CD14-positive monocyte (primary cell): ENCODE measurements at regions not wholly inside any gene's neighbourhood (a gene's known extent, or its start where the extent isn't known, plus 50 kb on each side); places are given as distances from the start of the nearest gene placed in this dataset.

Source experiments
- DNase-seq, 3 donors: peaks; one replicate each; pipeline ENCODE4 v3.0.0-alpha.2; 2011 to 2022
- H2AFZ ChIP-seq: 2 replicates; pipeline ENCODE4 v1.6.0; 2012; ENCODE audit warnings: mild to moderate bottlenecking, low read depth, low read length, inconsistent platforms; ENCODE audit not compliant: insufficient read depth, poor library complexity, severe bottlenecking
- H3K27ac ChIP-seq, 2 donors: 1 replicate in 1 of 2; 2 replicates in 1 of 2; pipeline ENCODE4 v1.5.1; 2012 to 2013; ENCODE audit warnings: low read length in 2 of 2, control low read depth in 1 of 2, inconsistent platforms in 1 of 2, low read depth in 1 of 2, mild to moderate bottlenecking in 1 of 2
- H3K27me3 ChIP-seq, 2 donors: one replicate each; pipeline versions ENCODE4 v1.6.0 to v1.6.1; 2011 to 2013; ENCODE audit warnings: low read length in 2 of 2; ENCODE audit not compliant: control insufficient read depth in 2 of 2, insufficient read depth in 2 of 2
- H3K36me3 ChIP-seq, 2 donors: replicated peaks in 1 of 2; 1 replicate in 1 of 2; 2 replicates in 1 of 2; pipeline versions ENCODE4 v1.5.1 to v1.6.1; 2012 to 2013; ENCODE audit warnings: low read length in 2 of 2, control low read depth in 1 of 2, inconsistent platforms in 1 of 2, mild to moderate bottlenecking in 1 of 2; ENCODE audit not compliant: insufficient read depth in 2 of 2, control insufficient read depth in 1 of 2
- H3K4me1 ChIP-seq, 2 donors: 1 replicate in 1 of 2; 2 replicates in 1 of 2; pipeline versions ENCODE4 v1.5.1 to v1.6.1; 2012 to 2013; ENCODE audit warnings: low read length in 2 of 2, control low read depth in 1 of 2, inconsistent platforms in 1 of 2, mild to moderate bottlenecking in 1 of 2, moderate library complexity in 1 of 2; ENCODE audit not compliant: insufficient read depth in 2 of 2, control insufficient read depth in 1 of 2
- H3K4me2 ChIP-seq: replicated peaks from 2 replicates; pipeline ENCODE3; 2012; ENCODE audit warnings: low read length, moderate library complexity, mild to moderate bottlenecking; ENCODE audit not compliant: poor library complexity, severe bottlenecking; ENCODE audit errors: extremely low read depth
- H3K4me3 ChIP-seq, 3 experiments: fragments of 200-600 bp in 1 of 3; sonication (generic) in 1 of 3; replicated peaks in 1 of 3; 1 replicate in 2 of 3; 2 replicates in 1 of 3; pipeline ENCODE4 v1.5.1; 2011 to 2013; ENCODE audit warnings: low read length in 3 of 3, mild to moderate bottlenecking in 3 of 3, control low read depth in 2 of 3, low read depth in 2 of 3, inconsistent platforms in 1 of 3, moderate library complexity in 1 of 3
- H3K79me2 ChIP-seq: 2 replicates; pipeline ENCODE4 v1.6.0; 2012; ENCODE audit warnings: mild to moderate bottlenecking, control low read depth, inconsistent platforms, low read length, moderate library complexity; ENCODE audit not compliant: insufficient read depth
- H3K9ac ChIP-seq: 2 replicates; pipeline ENCODE4 v1.6.0; 2017; ENCODE audit warnings: low read length, mild to moderate bottlenecking; ENCODE audit not compliant: insufficient read depth, poor library complexity, severe bottlenecking
- H3K9me3 ChIP-seq, 2 donors: replicated peaks in 1 of 2; 1 replicate in 1 of 2; 2 replicates in 1 of 2; pipeline versions ENCODE4 v1.5.1 to v1.6.1; 2012 to 2013; ENCODE audit warnings: low read length in 2 of 2, control low read depth in 1 of 2; ENCODE audit not compliant: control insufficient read depth in 1 of 2, insufficient read depth in 1 of 2
- H4K20me1 ChIP-seq: 2 replicates; pipeline ENCODE4 v1.6.0; 2012; ENCODE audit warnings: mild to moderate bottlenecking, low read length, control low read depth, moderate library complexity; ENCODE audit not compliant: insufficient read depth
- H3K27ac Mint-ChIP-seq, 7 donors: one replicate each; pipeline ENCODE4 v1.8.0; 2020; ENCODE audit warnings: mild to moderate bottlenecking in 7 of 7, mixed read lengths in 7 of 7, moderate library complexity in 6 of 7, inconsistent platforms in 2 of 7
- H3K27me3 Mint-ChIP-seq, 3 donors: one replicate each; pipeline ENCODE4 v1.8.0; 2021 to 2022; ENCODE audit warnings: low read depth in 3 of 3, mild to moderate bottlenecking in 3 of 3, mixed read lengths in 3 of 3, moderate library complexity in 3 of 3, inconsistent platforms in 1 of 3
- H3K36me3 Mint-ChIP-seq, 2 donors: one replicate each; pipeline ENCODE4 v1.8.0; 2020; ENCODE audit warnings: mixed read lengths in 2 of 2, inconsistent platforms in 1 of 2, mild to moderate bottlenecking in 1 of 2
- H3K4me1 Mint-ChIP-seq: one replicate; pipeline ENCODE4 v1.8.0; 2020; ENCODE audit warnings: mild to moderate bottlenecking, mixed read lengths
- H3K4me3 Mint-ChIP-seq, 2 donors: one replicate each; pipeline ENCODE4 v1.8.0; 2020; ENCODE audit warnings: mild to moderate bottlenecking in 2 of 2, mixed read lengths in 2 of 2, moderate library complexity in 1 of 2
- H3K9me3 Mint-ChIP-seq, 7 donors: one replicate each; pipeline ENCODE4 v1.8.0; 2020 to 2022; ENCODE audit warnings: mixed read lengths in 7 of 7, mild to moderate bottlenecking in 6 of 7, moderate library complexity in 6 of 7, inconsistent platforms in 2 of 7
- WGBS: methylation state at CpG from one replicate; pipeline ENCODE4 v1.1.5; 2013; ENCODE audit warnings: missing lambda C conversion rate; ENCODE audit not compliant: insufficient coverage; 5-methylcytosine and 5-hydroxymethylcytosine counted together
- intact Hi-C, 2 donors: fragments of 100-400 bp; cut with micrococcal nuclease; formaldehyde crosslinking; loops; one replicate each; pipeline versions ENCODE4 v1.15.0 to v1.15.1; 2023
- TF ChIP-seq, protein P1 (sequence below): fragments of 200-600 bp; IDR thresholded peaks from one replicate; pipeline ENCODE4 v1.8.0; 2022; ENCODE audit warnings: antibody characterized with exemption, mild to moderate bottlenecking

DNA sequence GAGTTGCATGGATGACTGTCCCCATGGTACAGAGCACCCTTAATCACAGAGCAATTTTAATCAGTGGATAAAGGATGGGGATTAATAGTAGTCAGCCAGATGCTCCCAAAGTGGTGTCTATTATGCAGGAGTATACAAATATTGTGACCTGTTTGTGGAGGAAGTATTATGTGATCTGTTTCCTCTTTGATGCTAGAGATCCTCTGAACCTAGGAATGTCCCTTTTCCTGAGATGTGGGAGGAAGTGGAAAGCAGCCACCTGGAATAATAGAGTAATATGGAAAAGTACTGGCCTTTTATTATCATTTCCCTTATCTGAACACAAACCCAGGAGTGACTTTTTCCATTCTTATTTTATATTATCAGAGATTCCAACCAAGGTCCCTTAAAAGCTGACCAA, 94.2 kb upstream of the EFEMP1 start:
- H3K4me1 Mint-ChIP-seq = no peaks in the 10 kb centered on the region
- H3K4me2 ChIP-seq = no peak overlapping the region

DNA sequence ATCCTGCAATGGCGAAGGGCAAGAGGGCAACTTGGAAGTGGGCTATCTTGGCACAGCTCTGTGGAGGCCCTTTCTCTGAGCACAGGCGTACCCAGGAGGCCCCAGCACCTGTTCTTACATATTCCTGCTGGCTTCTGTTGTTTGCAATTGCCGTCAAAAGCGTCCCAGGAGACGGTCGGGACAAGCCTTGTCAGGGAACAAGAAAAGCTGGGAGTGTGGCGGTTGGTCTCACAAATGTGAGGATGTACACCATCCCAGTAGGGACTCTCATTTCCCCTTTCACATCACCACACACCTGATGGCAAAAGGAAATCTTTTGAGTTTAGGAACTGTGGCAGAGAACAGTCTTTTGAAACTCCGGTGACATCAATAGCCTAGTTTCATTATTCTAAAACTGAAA, 94.7 kb upstream of the EFEMP1 start:
- H3K4me1 Mint-ChIP-seq = no peaks in the 10 kb centered on the region
- H4K20me1 ChIP-seq = no peaks in the 10 kb centered on the region

More for the DNA sequence above, 94.2 kb upstream of the EFEMP1 start:
- Histone ChIP-seq H3K9me3 (no peaks in the 10 kb centered on the region), H3K79me2 (no peaks in the 10 kb centered on the region), H3K36me3 (no peaks in the 10 kb centered on the region), H3K4me3 (no peak overlapping the region), H4K20me1 (no peaks in the 10 kb centered on the region), H3K9ac (no peak overlapping the region), H2AFZ (no peak overlapping the region), H3K4me1 (no peaks in the 10 kb centered on the region), H3K27me3 (peaks cover 0 to 2% of the 10 kb centered on the region in 2 donors), H3K27ac (no peak overlapping the region)
- no peak for DNase-seq
- Mint-ChIP-seq H3K36me3 (no peaks in the 10 kb centered on the region), H3K27me3 (peaks cover 0 to 8% (median 3%) of the 10 kb centered on the region in 3 donors), H3K27ac (no peak overlapping the region), H3K4me3 (no peak overlapping the region), H3K9me3 (no peaks in the 10 kb centered on the region)
- TF ChIP-seq, protein P1, sequence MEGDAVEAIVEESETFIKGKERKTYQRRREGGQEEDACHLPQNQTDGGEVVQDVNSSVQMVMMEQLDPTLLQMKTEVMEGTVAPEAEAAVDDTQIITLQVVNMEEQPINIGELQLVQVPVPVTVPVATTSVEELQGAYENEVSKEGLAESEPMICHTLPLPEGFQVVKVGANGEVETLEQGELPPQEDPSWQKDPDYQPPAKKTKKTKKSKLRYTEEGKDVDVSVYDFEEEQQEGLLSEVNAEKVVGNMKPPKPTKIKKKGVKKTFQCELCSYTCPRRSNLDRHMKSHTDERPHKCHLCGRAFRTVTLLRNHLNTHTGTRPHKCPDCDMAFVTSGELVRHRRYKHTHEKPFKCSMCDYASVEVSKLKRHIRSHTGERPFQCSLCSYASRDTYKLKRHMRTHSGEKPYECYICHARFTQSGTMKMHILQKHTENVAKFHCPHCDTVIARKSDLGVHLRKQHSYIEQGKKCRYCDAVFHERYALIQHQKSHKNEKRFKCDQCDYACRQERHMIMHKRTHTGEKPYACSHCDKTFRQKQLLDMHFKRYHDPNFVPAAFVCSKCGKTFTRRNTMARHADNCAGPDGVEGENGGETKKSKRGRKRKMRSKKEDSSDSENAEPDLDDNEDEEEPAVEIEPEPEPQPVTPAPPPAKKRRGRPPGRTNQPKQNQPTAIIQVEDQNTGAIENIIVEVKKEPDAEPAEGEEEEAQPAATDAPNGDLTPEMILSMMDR = no peak
- intact Hi-C loops = no loop called here

More for the DNA sequence above, 94.7 kb upstream of the EFEMP1 start:
- H3K4me2 ChIP-seq = no peak overlapping the region
- H2AFZ ChIP-seq = no peak overlapping the region
- H3K9me3 Mint-ChIP-seq = no peaks in the 10 kb centered on the region
- intact Hi-C loops = no loop called here
- H3K27me3 ChIP-seq = peaks cover 0 to 2% of the 10 kb centered on the region in 2 donors
- H3K4me3 Mint-ChIP-seq = no peak overlapping the region
- H3K9me3 ChIP-seq = no peaks in the 10 kb centered on the region
- peaks cover 0 to 8% (median 3%) of the 10 kb centered on the region in 3 donors for H3K27me3 Mint-ChIP-seq
- H3K27ac Mint-ChIP-seq = no peak overlapping the region
- no peak for DNase-seq
- no peak overlapping the region for H3K9ac ChIP-seq
- H3K36me3 ChIP-seq = no peaks in the 10 kb centered on the region
- TF ChIP-seq, protein P1 = no peak
- no peak overlapping the region for H3K4me3 ChIP-seq
- WGBS = 100% methylated on average over 1 of the region's 8 CpGs
- no peaks in the 10 kb centered on the region for H3K4me1 ChIP-seq
- H3K36me3 Mint-ChIP-seq = no peaks in the 10 kb centered on the region
- no peak overlapping the region for H3K27ac ChIP-seq
- H3K79me2 ChIP-seq = no peaks in the 10 kb centered on the region
